B cell (primary cell): ENCODE measurements at regions not wholly inside any gene's neighbourhood (a gene's known extent, or its start where the extent isn't known, plus 50 kb on each side); places are given as distances from the start of the nearest gene placed in this dataset.

Source experiments
- ATAC-seq: fragments of 200-7000 bp; cut with Tn5 transposase; one replicate; pipeline ENCODE4 v1.10.0; 2021; ENCODE audit warnings: low read depth, mild to moderate bottlenecking, moderate number of reproducible peaks, moderate library complexity
- CTCF ChIA-PET: fragments of 350-600 bp; sonication (Branson Sonifier 250); formaldehyde crosslinking; loops from one replicate; lab custom pipeline; 2021; ENCODE audit warnings: antibody characterized with exemption, inconsistent platforms; lab: Charles Lee
- POLR2A ChIA-PET: fragments of 350-600 bp; sonication (Branson Sonifier 250); formaldehyde crosslinking; loops from one replicate; lab custom pipeline; 2021; ENCODE audit warnings: antibody characterized with exemption; lab: Charles Lee
- DNase-seq: peaks from one replicate; pipeline ENCODE4 v3.0.0; 2013
- H2AFZ ChIP-seq: 2 replicates; pipeline ENCODE4 v1.6.1; 2012; ENCODE audit warnings: mild to moderate bottlenecking, low read depth, low read length; ENCODE audit not compliant: insufficient read depth, poor library complexity, severe bottlenecking
- H3K27ac ChIP-seq, 2 donors: 1 replicate in 1 of 2; 2 replicates in 1 of 2; pipeline ENCODE4 v1.5.1; 2012 to 2013; ENCODE audit warnings: low read length in 2 of 2, mild to moderate bottlenecking in 2 of 2, moderate library complexity in 1 of 2
- H3K27me3 ChIP-seq, 4 experiments: fragments of 200-600 bp in 1 of 4; sonication (generic) in 1 of 4; replicated peaks in 1 of 4; 1 replicate in 2 of 4; 2 replicates in 2 of 4; pipeline versions ENCODE4 v1.6.1 to v1.7.0; 2013 to 2016; ENCODE audit warnings: low read length in 3 of 4, mild to moderate bottlenecking in 2 of 4, mixed read lengths in 1 of 4, moderate library complexity in 1 of 4; ENCODE audit not compliant: insufficient read depth in 4 of 4, control insufficient read depth in 3 of 4; ENCODE audit errors: control extremely low read depth in 1 of 4
- H3K36me3 ChIP-seq, 2 experiments: replicated peaks in 1 of 2; 1 replicate in 1 of 2; 2 replicates in 1 of 2; pipeline versions ENCODE4 v1.6.1 to v1.7.1; 2013; ENCODE audit warnings: low read length in 1 of 2; ENCODE audit not compliant: insufficient read depth in 2 of 2, control insufficient read depth in 1 of 2; ENCODE audit errors: control extremely low read depth in 1 of 2, extremely low read depth in 1 of 2
- H3K4me1 ChIP-seq, 2 donors: fragments of 200-600 bp in 1 of 2; sonication (generic) in 1 of 2; 1 replicate in 1 of 2; 2 replicates in 1 of 2; pipeline versions ENCODE4 v1.5.1 to v1.6.1; 2013 to 2017; ENCODE audit warnings: low read length in 2 of 2; ENCODE audit not compliant: control insufficient read depth in 2 of 2, insufficient read depth in 2 of 2
- H3K4me2 ChIP-seq: replicated peaks from 2 replicates; pipeline ENCODE3; 2012; ENCODE audit warnings: mild to moderate bottlenecking, low read depth, low read length; ENCODE audit not compliant: poor library complexity, severe bottlenecking
- H3K4me3 ChIP-seq, 5 experiments: fragments of 200-600 bp in 1 of 5; sonication (generic) in 1 of 5; 1 replicate in 3 of 5; 2 replicates in 2 of 5; pipeline versions ENCODE4 v1.5.1 to v1.7.0; 2011 to 2016; ENCODE audit warnings: low read length in 4 of 5, mild to moderate bottlenecking in 4 of 5, low read depth in 2 of 5, control low read depth in 1 of 5, moderate library complexity in 1 of 5; ENCODE audit not compliant: insufficient read depth in 1 of 5; ENCODE audit errors: control extremely low read depth in 1 of 5, extremely low read depth in 1 of 5
- H3K79me2 ChIP-seq: fragments of 200-600 bp; sonication (generic); one replicate; pipeline ENCODE4 v1.6.0; 2016; ENCODE audit warnings: low read length; ENCODE audit not compliant: control insufficient read depth, insufficient read depth
- H3K9ac ChIP-seq: fragments of 200-600 bp; sonication (generic); 2 replicates; pipeline ENCODE4 v1.6.1; 2017; ENCODE audit warnings: mild to moderate bottlenecking, low read length, moderate library complexity
- H3K9me3 ChIP-seq, 3 donors: one replicate each; pipeline versions ENCODE4 v1.6.1 to v1.7.1; 2013; ENCODE audit warnings: low read length in 2 of 3; ENCODE audit not compliant: control insufficient read depth in 2 of 3, insufficient read depth in 1 of 3; ENCODE audit errors: control extremely low read depth in 1 of 3
- H4K20me1 ChIP-seq: 2 replicates; pipeline ENCODE4 v1.6.0; 2012; ENCODE audit warnings: mild to moderate bottlenecking, low read length; ENCODE audit not compliant: insufficient read depth, control insufficient read depth, poor library complexity, severe bottlenecking
- H3K27ac Mint-ChIP-seq: one replicate; pipeline ENCODE4 v1.8.0; 2021; ENCODE audit warnings: mixed read lengths
- H3K27me3 Mint-ChIP-seq: one replicate; pipeline ENCODE4 v1.8.0; 2021; ENCODE audit warnings: mixed read lengths
- H3K4me1 Mint-ChIP-seq: one replicate; pipeline ENCODE4 v1.8.0; 2021; ENCODE audit warnings: mixed read lengths
- H3K4me3 Mint-ChIP-seq: one replicate; pipeline ENCODE4 v1.8.0; 2021; ENCODE audit warnings: mixed read lengths
- H3K9me3 Mint-ChIP-seq: one replicate; pipeline ENCODE4 v1.8.0; 2022; ENCODE audit warnings: mixed read lengths; ENCODE audit not compliant: insufficient read depth
- EZH2 ChIP-seq: IDR thresholded peaks from 2 replicates; pipeline ENCODE4 v1.6.1; 2012; ENCODE audit warnings: borderline replicate concordance, low read depth, mild to moderate bottlenecking, moderate library complexity, low read length; ENCODE audit not compliant: insufficient read depth, poor library complexity, severe bottlenecking
- WGBS: methylation state at CpG from one replicate; pipeline ENCODE4 v1.1.5; 2013; ENCODE audit warnings: missing lambda C conversion rate; ENCODE audit not compliant: insufficient coverage; 5-methylcytosine and 5-hydroxymethylcytosine counted together
- intact Hi-C: fragments of 100-400 bp; cut with micrococcal nuclease; formaldehyde crosslinking; loops from one replicate; pipeline ENCODE4 v1.10.0; 2022
- TF ChIP-seq, protein P1 (sequence below): fragments of 200-600 bp; IDR thresholded peaks from one replicate; pipeline ENCODE4 v1.8.0; 2022; ENCODE audit warnings: antibody characterized with exemption, mild to moderate bottlenecking

- ChIA-PET POLR2A (no interaction called here), CTCF (no interaction called here)
- H3K4me3 Mint-ChIP-seq, result no peak overlapping the region
- H3K9me3 ChIP-seq, result peaks cover 0 to 25% (median 12%) of the 10 kb centered on the region in 3 donors
- H3K4me1 ChIP-seq, result no peaks in the 10 kb centered on the region
- peaks cover 9% of the 10 kb centered on the region for H3K9me3 Mint-ChIP-seq
- H3K27ac ChIP-seq, result no peak overlapping the region
- WGBS, result 89% methylated on average over 4 of the region's 6 CpGs
- H3K4me1 Mint-ChIP-seq, result no peaks in the 10 kb centered on the region
- H3K27me3 ChIP-seq, result no peaks in the 10 kb centered on the region
- H4K20me1 ChIP-seq, result no peaks in the 10 kb centered on the region
- no peaks in the 10 kb centered on the region for H3K36me3 ChIP-seq
- TF ChIP-seq EZH2, result no peak
- TF ChIP-seq, protein P1, sequence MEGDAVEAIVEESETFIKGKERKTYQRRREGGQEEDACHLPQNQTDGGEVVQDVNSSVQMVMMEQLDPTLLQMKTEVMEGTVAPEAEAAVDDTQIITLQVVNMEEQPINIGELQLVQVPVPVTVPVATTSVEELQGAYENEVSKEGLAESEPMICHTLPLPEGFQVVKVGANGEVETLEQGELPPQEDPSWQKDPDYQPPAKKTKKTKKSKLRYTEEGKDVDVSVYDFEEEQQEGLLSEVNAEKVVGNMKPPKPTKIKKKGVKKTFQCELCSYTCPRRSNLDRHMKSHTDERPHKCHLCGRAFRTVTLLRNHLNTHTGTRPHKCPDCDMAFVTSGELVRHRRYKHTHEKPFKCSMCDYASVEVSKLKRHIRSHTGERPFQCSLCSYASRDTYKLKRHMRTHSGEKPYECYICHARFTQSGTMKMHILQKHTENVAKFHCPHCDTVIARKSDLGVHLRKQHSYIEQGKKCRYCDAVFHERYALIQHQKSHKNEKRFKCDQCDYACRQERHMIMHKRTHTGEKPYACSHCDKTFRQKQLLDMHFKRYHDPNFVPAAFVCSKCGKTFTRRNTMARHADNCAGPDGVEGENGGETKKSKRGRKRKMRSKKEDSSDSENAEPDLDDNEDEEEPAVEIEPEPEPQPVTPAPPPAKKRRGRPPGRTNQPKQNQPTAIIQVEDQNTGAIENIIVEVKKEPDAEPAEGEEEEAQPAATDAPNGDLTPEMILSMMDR, result no peak
- H3K4me2 ChIP-seq, result no peak overlapping the region
- no peak overlapping the region for H3K4me3 ChIP-seq
- ATAC-seq (no peak), DNase-seq (no peak)
- H3K9ac ChIP-seq, result no peak overlapping the region
- no peak overlapping the region for H3K27ac Mint-ChIP-seq
- no peaks in the 10 kb centered on the region for H3K27me3 Mint-ChIP-seq
- H2AFZ ChIP-seq, result no peak overlapping the region
- H3K79me2 ChIP-seq, result no peaks in the 10 kb centered on the region
- intact Hi-C loops, result no loop called here
Measured at GRCh38 chr10:130859427-130859826, 452.1 kb downstream of the TCERG1L start.

DNA sequence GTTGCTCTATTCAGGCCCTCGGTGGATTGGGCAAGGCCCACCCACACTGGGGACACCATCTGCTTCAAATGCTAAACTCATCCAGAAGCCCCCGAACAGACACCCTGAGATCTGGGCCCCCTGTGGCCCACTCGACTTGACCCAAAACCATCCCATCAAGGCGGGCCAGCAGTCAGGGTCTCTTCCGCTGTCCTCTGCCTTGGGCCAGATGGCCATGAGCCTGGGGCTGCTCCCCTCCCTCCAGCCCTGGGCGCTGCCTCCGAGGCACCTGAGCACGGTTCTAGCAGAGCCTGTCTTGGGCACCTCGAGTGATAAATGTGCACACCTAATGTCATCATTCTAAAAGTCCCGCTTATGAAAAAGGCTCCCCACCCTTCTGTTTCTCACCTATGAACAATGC lies 449.4 kb downstream of the TCERG1L start:
- ChIA-PET CTCF (no interaction called here), POLR2A (no interaction called here)
- 94% methylated on average over 10 of the region's 10 CpGs for WGBS
- H3K27me3 ChIP-seq, result no peaks in the 10 kb centered on the region
- H3K9ac ChIP-seq, result no peak overlapping the region
- ATAC-seq (no peak), DNase-seq (no peak)
- H3K9me3 ChIP-seq, result peaks cover 0 to 22% (median 0%) of the 10 kb centered on the region in 3 donors
- H3K4me2 ChIP-seq, result no peak overlapping the region
- Mint-ChIP-seq H3K4me1 (no peaks in the 10 kb centered on the region), H3K4me3 (no peak overlapping the region), H3K27ac (no peak overlapping the region), H3K27me3 (no peaks in the 10 kb centered on the region), H3K9me3 (no peaks in the 10 kb centered on the region)
- H3K36me3 ChIP-seq, result no peaks in the 10 kb centered on the region
- TF ChIP-seq, protein P1, result no peak
- no peak for TF ChIP-seq EZH2
- no peaks in the 10 kb centered on the region for H4K20me1 ChIP-seq
- H3K79me2 ChIP-seq, result no peaks in the 10 kb centered on the region
- H3K27ac ChIP-seq, result no peak overlapping the region
- no peak overlapping the region for H2AFZ ChIP-seq
- intact Hi-C loops, result no loop called here
- no peaks in the 10 kb centered on the region for H3K4me1 ChIP-seq
- H3K4me3 ChIP-seq, result no peak overlapping the region
